H9 (cell line): ENCODE measurements at regions not wholly inside any gene's neighbourhood (a gene's known extent, or its start where the extent isn't known, plus 50 kb on each side); places are given as distances from the start of the nearest gene placed in this dataset.

Experiments
- DNase-seq: peaks from one replicate; pipeline ENCODE4 v3.0.0-alpha.2; 2017
- H2AFZ ChIP-seq: one replicate; pipeline ENCODE4 v1.6.1; 2013; ENCODE audit warnings: mild to moderate bottlenecking, low read length, control low read depth, moderate library complexity
- H2AK5ac ChIP-seq: 2 replicates; pipeline ENCODE4 v1.6.1; 2013; ENCODE audit warnings: low read length, control low read depth, mixed read lengths; ENCODE audit not compliant: insufficient read length
- H2BK120ac ChIP-seq: one replicate; pipeline ENCODE4 v1.6.1; 2013; ENCODE audit warnings: low read depth, mild to moderate bottlenecking, low read length, control low read depth, inconsistent platforms; ENCODE audit not compliant: poor library complexity, severe bottlenecking
- H2BK12ac ChIP-seq: 2 replicates; pipeline ENCODE4 v1.6.1; 2013; ENCODE audit warnings: low read length, control low read depth, mixed read lengths, low read depth; ENCODE audit not compliant: insufficient read length
- H2BK15ac ChIP-seq: 2 replicates; pipeline ENCODE4 v1.6.1; 2013; ENCODE audit warnings: low read depth, low read length, control low read depth
- H2BK20ac ChIP-seq: one replicate; pipeline ENCODE4 v1.6.1; 2013; ENCODE audit warnings: low read depth, mild to moderate bottlenecking, low read length, control low read depth, inconsistent platforms; ENCODE audit not compliant: poor library complexity, severe bottlenecking
- H2BK5ac ChIP-seq: 2 replicates; pipeline ENCODE4 v1.6.1; 2013; ENCODE audit warnings: low read length, control low read depth, mixed read lengths; ENCODE audit not compliant: insufficient read length
- H3K14ac ChIP-seq: 2 replicates; pipeline ENCODE4 v1.6.1; 2013; ENCODE audit warnings: low read length, control low read depth; ENCODE audit not compliant: insufficient read depth
- H3K18ac ChIP-seq: 2 replicates; pipeline ENCODE4 v1.6.1; 2013; ENCODE audit warnings: low read depth, mild to moderate bottlenecking, mixed read lengths, low read length, control low read depth; ENCODE audit not compliant: insufficient read length
- H3K23ac ChIP-seq: 2 replicates; pipeline ENCODE4 v1.6.1; 2013; ENCODE audit warnings: low read length, control low read depth, mixed read lengths, low read depth; ENCODE audit not compliant: insufficient read length
- H3K23me2 ChIP-seq: 2 replicates; pipeline ENCODE4 v1.6.1; 2013; ENCODE audit warnings: low read depth, mild to moderate bottlenecking, mixed read lengths, low read length, control low read depth; ENCODE audit not compliant: insufficient read length, poor library complexity, severe bottlenecking
- H3K27ac ChIP-seq: 2 replicates; pipeline ENCODE4 v1.5.1; 2013; ENCODE audit warnings: low read length, control low read depth, mixed read lengths, low read depth; ENCODE audit not compliant: insufficient read length
- H3K27me3 ChIP-seq: 2 replicates; pipeline ENCODE4 v1.6.1; 2013; ENCODE audit warnings: low read length, control low read depth, inconsistent platforms; ENCODE audit not compliant: insufficient read depth
- H3K4ac ChIP-seq: 2 replicates; pipeline ENCODE4 v1.6.1; 2013; ENCODE audit warnings: low read depth, mild to moderate bottlenecking, control low read depth, inconsistent platforms, low read length, moderate library complexity
- H3K4me1 ChIP-seq: 2 replicates; pipeline ENCODE4 v1.6.1; 2013; ENCODE audit warnings: low read length, control low read depth, inconsistent platforms; ENCODE audit not compliant: insufficient read depth
- H3K4me2 ChIP-seq: 2 replicates; pipeline ENCODE4 v1.6.1; 2013; ENCODE audit warnings: low read length, control low read depth, mixed read lengths; ENCODE audit not compliant: insufficient read length, insufficient read depth
- H3K56ac ChIP-seq: 2 replicates; pipeline ENCODE4 v1.6.1; 2013; ENCODE audit warnings: low read depth, mild to moderate bottlenecking, mixed read lengths, low read length, control low read depth; ENCODE audit not compliant: insufficient read length
- H3K79me1 ChIP-seq: 2 replicates; pipeline ENCODE4 v1.6.1; 2013; ENCODE audit warnings: low read depth, mild to moderate bottlenecking, moderate library complexity, low read length, control low read depth, inconsistent platforms; ENCODE audit not compliant: insufficient read depth, poor library complexity, severe bottlenecking
- H3K79me2 ChIP-seq: 2 replicates; pipeline ENCODE4 v1.6.1; 2013; ENCODE audit warnings: low read length, control low read depth, inconsistent platforms; ENCODE audit not compliant: insufficient read depth
- H3K9ac ChIP-seq: 2 replicates; pipeline ENCODE4 v1.6.1; 2013; ENCODE audit warnings: low read length, control low read depth, mixed read lengths; ENCODE audit not compliant: insufficient read length; ENCODE audit errors: extremely low read depth
- H3K9me3 ChIP-seq: one replicate; pipeline ENCODE4 v1.6.1; 2013; ENCODE audit warnings: low read depth, low read length, inconsistent platforms; ENCODE audit not compliant: control insufficient read depth
- H3T11ph ChIP-seq: one replicate; pipeline ENCODE4 v1.6.1; 2013; ENCODE audit warnings: mild to moderate bottlenecking, low read length, control low read depth, inconsistent platforms
- H4K20me1 ChIP-seq: one replicate; pipeline ENCODE4 v1.6.1; 2013; ENCODE audit not compliant: control insufficient read depth, insufficient read length, insufficient read depth
- H4K5ac ChIP-seq: 2 replicates; pipeline ENCODE4 v1.6.1; 2013; ENCODE audit warnings: low read depth, mild to moderate bottlenecking, mixed read lengths, low read length, control low read depth; ENCODE audit not compliant: insufficient read length
- H4K8ac ChIP-seq: replicated peaks from 2 replicates; pipeline ENCODE4 v1.6.1; 2013; ENCODE audit warnings: low read length, control low read depth, mixed read lengths, low read depth; ENCODE audit not compliant: insufficient read length
- H4K91ac ChIP-seq: 2 replicates; pipeline ENCODE4 v1.6.1; 2013; ENCODE audit warnings: low read depth, mild to moderate bottlenecking, moderate library complexity, mixed read lengths, low read length, control low read depth; ENCODE audit not compliant: insufficient read length
- H3K27ac Mint-ChIP-seq, 3 experiments: 2 replicates in 2 of 3; 3 replicates in 1 of 3; pipeline ENCODE4 v1.8.0; 2020 to 2021; ENCODE audit warnings: mixed read lengths in 3 of 3, mild to moderate bottlenecking in 1 of 3, moderate library complexity in 1 of 3
- H3K27me3 Mint-ChIP-seq: 2 replicates; pipeline ENCODE4 v1.8.0; 2021; ENCODE audit warnings: low read depth, mild to moderate bottlenecking, moderate library complexity, mixed read lengths
- H3K36me3 Mint-ChIP-seq, 3 experiments: 2 replicates in 2 of 3; 3 replicates in 1 of 3; pipeline ENCODE4 v1.8.0; 2020 to 2021; ENCODE audit warnings: low read depth in 3 of 3, mixed read lengths in 3 of 3; ENCODE audit not compliant: insufficient read depth in 1 of 3
- H3K4me1 Mint-ChIP-seq, 2 experiments: 2 replicates each; pipeline ENCODE4 v1.8.0; 2020; ENCODE audit warnings: mixed read lengths in 2 of 2
- H3K4me3 Mint-ChIP-seq, 2 experiments: 2 replicates in 1 of 2; 3 replicates in 1 of 2; pipeline ENCODE4 v1.8.0; 2020 to 2021; ENCODE audit warnings: mild to moderate bottlenecking in 2 of 2, mixed read lengths in 2 of 2, moderate library complexity in 1 of 2
- H3K9me3 Mint-ChIP-seq, 2 experiments: 2 replicates in 1 of 2; 3 replicates in 1 of 2; pipeline ENCODE4 v1.8.0; 2020; ENCODE audit warnings: mild to moderate bottlenecking in 2 of 2, mixed read lengths in 2 of 2, moderate library complexity in 1 of 2
- CTCF ChIP-seq: fragments of 200-600 bp; sonication (generic); conservative IDR thresholded peaks from 3 replicates; pipeline ENCODE4 v1.8.0; 2021; ENCODE audit warnings: antibody characterized with exemption, mild to moderate bottlenecking
- WGBS: extraction: QIAGEN DNeasy Blood & Tissue Kit; methylation state at CpG from one replicate; pipeline ENCODE4 v1.1.7; 2013; ENCODE audit warnings: missing lambda C conversion rate, low lambda C conversion rate, mixed read lengths; ENCODE audit not compliant: insufficient read length; ENCODE audit errors: extremely low coverage; 5-methylcytosine and 5-hydroxymethylcytosine counted together

- no peak overlapping the region for H2AK5ac ChIP-seq
- H4K20me1 ChIP-seq = no peaks in the 10 kb centered on the region
- no peak overlapping the region for H3K27ac ChIP-seq
- no peak for DNase-seq
- WGBS = no CpG with 5 or more reads among the region's 3 CpGs
- no peak overlapping the region for H3K23ac ChIP-seq
- Mint-ChIP-seq H3K4me1 (0 out of 4 replicates have a peak, but pooled peaks cover 0 to 3% of the 10 kb centered on the region in 2 experiments), H3K9me3 (peaks cover 6 to 10% of the 10 kb centered on the region in 2 experiments), H3K27me3 (no peaks in the 10 kb centered on the region), H3K27ac (no peak overlapping the region), H3K36me3 (peaks cover 0 to 12% (median 2%) of the 10 kb centered on the region in 3 experiments; a peak in 2 of 7 replicates), H3K4me3 (no peak overlapping the region)
- H3K9me3 ChIP-seq = no peaks in the 10 kb centered on the region
- no peaks in the 10 kb centered on the region for H3K23me2 ChIP-seq
- no peak for TF ChIP-seq CTCF
- no peak overlapping the region for H2AFZ ChIP-seq
- H3K56ac ChIP-seq = no peak overlapping the region
- no peaks in the 10 kb centered on the region for H3K79me1 ChIP-seq
- H3K14ac ChIP-seq = no peak overlapping the region
- no peak overlapping the region for H3K18ac ChIP-seq
- H3K79me2 ChIP-seq = no peaks in the 10 kb centered on the region
- no peaks in the 10 kb centered on the region for H3K4me1 ChIP-seq
- H3T11ph ChIP-seq = no peak overlapping the region
- no peak overlapping the region for H2BK15ac ChIP-seq
- H4K91ac ChIP-seq = no peak overlapping the region
- no peak overlapping the region for H2BK120ac ChIP-seq
- H3K27me3 ChIP-seq = no peaks in the 10 kb centered on the region
- no peak overlapping the region for H3K4me2 ChIP-seq
- H4K5ac ChIP-seq = no peak overlapping the region
- H2BK5ac ChIP-seq = no peak overlapping the region
- no peak overlapping the region for H3K4ac ChIP-seq
- H3K9ac ChIP-seq = no peak overlapping the region
- no peak overlapping the region for H4K8ac ChIP-seq
- no peak overlapping the region for H2BK12ac ChIP-seq
- H2BK20ac ChIP-seq = no peak overlapping the region
These were observed 158.0 kb downstream of the PCSK1 start for GRCh38 chr5:96275051-96275450.
